Mesenchymal stem cell (in vitro differentiated cells and primary cell): ENCODE measurements at regions not wholly inside any gene's neighbourhood (a gene's known extent, or its start where the extent isn't known, plus 50 kb on each side); places are given as distances from the start of the nearest gene placed in this dataset.
A peak's percentile ranks its signal among the peaks of the same experiment; 100 is the strongest.

Source experiments
- DNase-seq: peaks from one replicate; pipeline ENCODE4 v3.0.0-alpha.2; 2013
- H2AFZ ChIP-seq: one replicate; pipeline ENCODE4 v1.6.1; 2013; ENCODE audit warnings: low read depth, mild to moderate bottlenecking, control low read depth, inconsistent platforms, low read length, moderate library complexity
- H2AK5ac ChIP-seq: 2 replicates; pipeline ENCODE4 v1.6.1; 2013; ENCODE audit warnings: low read length, moderate library complexity, mild to moderate bottlenecking, inconsistent platforms; ENCODE audit not compliant: severe bottlenecking
- H2BK120ac ChIP-seq: one replicate; pipeline ENCODE4 v1.6.1; 2013; ENCODE audit warnings: low read depth, mild to moderate bottlenecking, inconsistent platforms, low read length, moderate library complexity
- H2BK12ac ChIP-seq, 2 experiments: one replicate each; pipeline ENCODE4 v1.6.1; 2013; ENCODE audit warnings: inconsistent platforms in 2 of 2, low read length in 2 of 2, mild to moderate bottlenecking in 2 of 2, moderate library complexity in 2 of 2, control low read depth in 1 of 2
- H2BK15ac ChIP-seq: one replicate; pipeline ENCODE4 v1.6.1; 2013; ENCODE audit warnings: mild to moderate bottlenecking, low read depth, inconsistent platforms; ENCODE audit not compliant: poor library complexity, severe bottlenecking
- H2BK5ac ChIP-seq: 2 replicates; pipeline ENCODE4 v1.6.1; 2013; ENCODE audit warnings: low read depth, mild to moderate bottlenecking, low read length, control low read depth, inconsistent platforms; ENCODE audit not compliant: poor library complexity, severe bottlenecking
- H3K14ac ChIP-seq, 2 experiments: one replicate each; pipeline ENCODE4 v1.6.1; 2013; ENCODE audit warnings: inconsistent platforms in 2 of 2, low read length in 2 of 2, control low read depth in 1 of 2, mild to moderate bottlenecking in 1 of 2, moderate library complexity in 1 of 2
- H3K18ac ChIP-seq, 2 experiments: one replicate each; pipeline ENCODE4 v1.6.1; 2013; ENCODE audit warnings: inconsistent platforms in 2 of 2, low read length in 2 of 2, control low read depth in 1 of 2, low read depth in 1 of 2, mild to moderate bottlenecking in 1 of 2
- H3K23ac ChIP-seq, 2 experiments: one replicate each; pipeline ENCODE4 v1.6.1; 2013; ENCODE audit warnings: inconsistent platforms in 2 of 2, low read length in 2 of 2, mild to moderate bottlenecking in 2 of 2, moderate library complexity in 2 of 2, control low read depth in 1 of 2
- H3K27ac ChIP-seq: 2 replicates; pipeline ENCODE4 v1.5.1; 2013; ENCODE audit warnings: mild to moderate bottlenecking, moderate library complexity, low read length, control low read depth, inconsistent platforms; ENCODE audit not compliant: poor library complexity, severe bottlenecking
- H3K27me3 ChIP-seq, 2 experiments: 2 replicates each; pipeline versions ENCODE4 v1.6.1 to v1.7.0; 2013; ENCODE audit warnings: low read length in 2 of 2, mild to moderate bottlenecking in 2 of 2, moderate library complexity in 2 of 2, control low read depth in 1 of 2, inconsistent platforms in 1 of 2; ENCODE audit not compliant: control insufficient read depth in 1 of 2, insufficient read depth in 1 of 2
- H3K36me3 ChIP-seq, 2 experiments: 2 replicates each; pipeline versions ENCODE4 v1.6.1 to v1.7.0; 2013; ENCODE audit warnings: low read length in 2 of 2, control low read depth in 1 of 2, inconsistent platforms in 1 of 2, low read depth in 1 of 2, mild to moderate bottlenecking in 1 of 2; ENCODE audit not compliant: insufficient read depth in 2 of 2, control insufficient read depth in 1 of 2
- H3K4ac ChIP-seq, 2 experiments: one replicate each; pipeline ENCODE4 v1.6.1; 2013; ENCODE audit warnings: inconsistent platforms in 2 of 2, low read length in 2 of 2, mild to moderate bottlenecking in 2 of 2, moderate library complexity in 2 of 2, control low read depth in 1 of 2, low read depth in 1 of 2
- H3K4me1 ChIP-seq: 2 replicates; pipeline ENCODE4 v1.6.1; 2013; ENCODE audit warnings: low read depth, low read length, control low read depth; ENCODE audit not compliant: control insufficient read depth, insufficient read depth
- H3K4me2 ChIP-seq: 2 replicates; pipeline ENCODE4 v1.6.1; 2013; ENCODE audit warnings: low read length, mild to moderate bottlenecking, inconsistent platforms; ENCODE audit not compliant: poor library complexity, severe bottlenecking
- H3K4me3 ChIP-seq, 2 experiments: 2 replicates each; pipeline versions ENCODE4 v1.5.1 to v1.7.0; 2013; ENCODE audit warnings: low read length in 2 of 2, mild to moderate bottlenecking in 2 of 2, control low read depth in 1 of 2, low read depth in 1 of 2; ENCODE audit not compliant: insufficient read depth in 1 of 2
- H3K79me1 ChIP-seq: replicated peaks from 2 replicates; pipeline ENCODE4 v1.6.1; 2013; ENCODE audit warnings: mild to moderate bottlenecking, control low read depth, low read length, inconsistent platforms; ENCODE audit not compliant: poor library complexity, severe bottlenecking
- H3K9ac ChIP-seq: 2 replicates; pipeline ENCODE4 v1.7.0; 2013; ENCODE audit warnings: mild to moderate bottlenecking, low read length, moderate library complexity
- H3K9me3 ChIP-seq: 2 replicates; pipeline ENCODE4 v1.7.0; 2013; ENCODE audit warnings: mild to moderate bottlenecking, low read length; ENCODE audit not compliant: control insufficient read depth
- H4K8ac ChIP-seq: one replicate; pipeline ENCODE4 v1.6.1; 2013; ENCODE audit warnings: inconsistent platforms, mild to moderate bottlenecking, low read length, moderate library complexity
- H4K91ac ChIP-seq: one replicate; pipeline ENCODE4 v1.6.1; 2013; ENCODE audit warnings: mild to moderate bottlenecking, low read length, inconsistent platforms
- WGBS: methylation state at CpG from one replicate; pipeline ENCODE4 v1.1.7; 2013; ENCODE audit warnings: mixed read lengths; 5-methylcytosine and 5-hydroxymethylcytosine counted together

- no peaks in the 10 kb centered on the region for H3K79me1 ChIP-seq
- H3K4me1 ChIP-seq, result no peaks in the 10 kb centered on the region
- 53% methylated on average over 5 of the region's 8 CpGs for WGBS
- H2BK15ac ChIP-seq, result no peak overlapping the region
- no peaks in the 10 kb centered on the region for H3K9me3 ChIP-seq
- H2BK5ac ChIP-seq, result no peak overlapping the region
- H3K4me2 ChIP-seq, result no peak overlapping the region
- H3K27me3 ChIP-seq, result peaks cover 0 to 2% of the 10 kb centered on the region in 2 experiments
- no peak overlapping the region for H2AFZ ChIP-seq
- no peak overlapping the region for H3K18ac ChIP-seq
- H3K36me3 ChIP-seq, result no peaks in the 10 kb centered on the region
- no peak overlapping the region for H4K8ac ChIP-seq
- H2BK120ac ChIP-seq, result no peak overlapping the region
- DNase-seq, result peak; percentile 1
- H3K14ac ChIP-seq, result no peak overlapping the region
- no peak overlapping the region for H3K23ac ChIP-seq
- no peak overlapping the region for H3K27ac ChIP-seq
- H4K91ac ChIP-seq, result no peak overlapping the region
- H3K4me3 ChIP-seq, result no peak overlapping the region
- no peak overlapping the region for H2AK5ac ChIP-seq
- H3K4ac ChIP-seq, result no peak overlapping the region
- H3K9ac ChIP-seq, result no peak overlapping the region
- no peak overlapping the region for H2BK12ac ChIP-seq
Measured at GRCh38 chr3:88263417-88264100, 113.8 kb downstream of the C3orf38 start.

DNA sequence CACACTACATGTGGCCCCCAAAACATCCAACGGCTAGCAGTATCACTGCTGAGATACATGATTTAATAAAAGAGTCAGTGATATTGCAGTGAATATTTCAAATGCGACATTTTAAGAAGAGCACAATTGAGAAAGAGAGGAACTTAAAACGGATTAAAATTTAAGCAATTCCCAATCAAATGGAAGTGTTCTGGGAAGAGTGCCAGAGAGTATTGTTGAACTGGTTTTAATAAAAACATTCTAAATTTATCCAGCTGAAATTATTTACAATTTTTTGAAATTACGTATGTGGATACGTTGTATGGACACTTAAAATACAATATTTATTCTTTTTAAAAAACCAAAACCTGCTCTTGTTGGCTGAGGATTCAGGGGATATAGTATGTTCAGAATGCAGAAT lies 117.7 kb downstream of the C3orf38 start:
- no peaks in the 10 kb centered on the region for H3K9me3 ChIP-seq
- no peak overlapping the region for H3K4ac ChIP-seq
- H3K27me3 ChIP-seq, result peaks cover 0 to 3% of the 10 kb centered on the region in 2 experiments
- H2AFZ ChIP-seq, result no peak overlapping the region
- no peak overlapping the region for H3K27ac ChIP-seq
- no peaks in the 10 kb centered on the region for H3K36me3 ChIP-seq
- no peak overlapping the region for H2BK15ac ChIP-seq
- no peak overlapping the region for H4K91ac ChIP-seq
- no peak for DNase-seq
- no peak overlapping the region for H3K18ac ChIP-seq
- no peak overlapping the region for H3K14ac ChIP-seq
- H3K4me3 ChIP-seq, result no peak overlapping the region
- H3K23ac ChIP-seq, result no peak overlapping the region
- no peak overlapping the region for H2BK12ac ChIP-seq
- no peak overlapping the region for H2BK120ac ChIP-seq
- H3K79me1 ChIP-seq, result no peaks in the 10 kb centered on the region
- 62% methylated on average over 3 of the region's 5 CpGs for WGBS
- H3K4me1 ChIP-seq, result no peaks in the 10 kb centered on the region
- no peak overlapping the region for H3K4me2 ChIP-seq
- H2AK5ac ChIP-seq, result no peak overlapping the region
- no peak overlapping the region for H3K9ac ChIP-seq
- no peak overlapping the region for H4K8ac ChIP-seq
- H2BK5ac ChIP-seq, result no peak overlapping the region

DNA sequence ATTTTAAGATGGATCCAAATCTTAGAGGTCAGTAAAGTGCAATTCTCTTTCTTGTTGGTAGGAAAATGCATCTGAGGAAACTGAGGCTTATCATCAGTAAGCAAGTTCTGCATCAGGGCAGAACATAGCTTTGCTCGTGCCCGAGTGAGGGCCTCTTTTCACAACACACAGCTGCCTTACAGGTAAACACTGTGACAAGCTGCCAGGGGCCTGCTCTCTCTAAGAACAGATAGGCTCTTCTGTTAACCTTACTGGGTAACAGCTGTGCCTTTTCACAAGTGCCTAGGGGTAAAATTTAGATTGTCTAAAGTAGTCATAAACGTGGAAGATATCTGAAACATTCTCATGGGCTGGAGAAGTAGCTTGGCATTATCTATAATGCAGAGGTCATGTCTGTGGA lies 118.1 kb downstream of the C3orf38 start:
- no peak overlapping the region for H3K9ac ChIP-seq
- no peak overlapping the region for H2BK15ac ChIP-seq
- H3K36me3 ChIP-seq, result no peaks in the 10 kb centered on the region
- peaks cover 0 to 3% of the 10 kb centered on the region in 2 experiments for H3K27me3 ChIP-seq
- H4K91ac ChIP-seq, result no peak overlapping the region
- H3K27ac ChIP-seq, result no peak overlapping the region
- no peak overlapping the region for H2BK12ac ChIP-seq
- no peak overlapping the region for H2AK5ac ChIP-seq
- H3K9me3 ChIP-seq, result no peaks in the 10 kb centered on the region
- H3K4me2 ChIP-seq, result no peak overlapping the region
- DNase-seq, result no peak
- H4K8ac ChIP-seq, result no peak overlapping the region
- H3K4me3 ChIP-seq, result no peak overlapping the region
- H3K79me1 ChIP-seq, result no peaks in the 10 kb centered on the region
- 32% methylated on average over 3 of the region's 3 CpGs for WGBS
- no peak overlapping the region for H3K4ac ChIP-seq
- no peak overlapping the region for H3K23ac ChIP-seq
- H2BK5ac ChIP-seq, result no peak overlapping the region
- H3K18ac ChIP-seq, result no peak overlapping the region
- no peak overlapping the region for H2BK120ac ChIP-seq
- H2AFZ ChIP-seq, result no peak overlapping the region
- H3K4me1 ChIP-seq, result no peaks in the 10 kb centered on the region
- no peak overlapping the region for H3K14ac ChIP-seq

DNA sequence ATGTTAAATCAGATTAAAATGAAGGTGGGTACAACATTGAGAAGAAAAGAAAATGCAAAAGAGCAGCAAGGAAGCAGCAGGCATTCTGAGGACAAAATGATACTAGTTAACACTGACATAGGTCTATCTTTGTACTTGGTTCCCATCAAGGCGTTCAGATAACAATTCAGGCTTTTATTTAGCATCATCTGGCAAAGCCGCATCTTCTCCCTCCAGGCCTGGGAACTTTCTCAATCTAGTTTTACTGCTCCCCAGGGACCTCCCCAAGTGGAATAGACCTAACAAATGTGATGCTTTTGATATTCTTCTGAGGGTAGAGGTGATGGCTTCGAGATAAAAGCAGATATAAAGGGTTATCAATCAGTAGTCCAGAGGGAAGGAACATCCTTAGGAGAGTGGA lies 130.6 kb downstream of the C3orf38 start:
- WGBS, result 60% methylated on average over 3 of the region's 3 CpGs
- Histone ChIP-seq H3K79me1 (no peaks in the 10 kb centered on the region), H3K4me2 (no peak overlapping the region), H2AFZ (no peak overlapping the region), H2BK120ac (no peak overlapping the region), H3K27me3 (no peaks in the 10 kb centered on the region), H4K8ac (no peak overlapping the region), H2BK15ac (no peak overlapping the region), H3K9me3 (no peaks in the 10 kb centered on the region), H3K23ac (no peak overlapping the region), H3K4me1 (no peaks in the 10 kb centered on the region), H2AK5ac (no peak overlapping the region), H3K4me3 (no peak overlapping the region), H4K91ac (no peak overlapping the region), H3K36me3 (no peaks in the 10 kb centered on the region), H3K9ac (no peak overlapping the region), H3K18ac (no peak overlapping the region), H3K27ac (no peak overlapping the region), H2BK5ac (no peak overlapping the region), H3K14ac (no peak overlapping the region), H3K4ac (no peak overlapping the region), H2BK12ac (no peak overlapping the region)
- no peak for DNase-seq
